Effector memory CD4-positive, alpha-beta T cell (primary cell): ENCODE measurements at regions not wholly inside any gene's neighbourhood (a gene's known extent, or its start where the extent isn't known, plus 50 kb on each side); places are given as distances from the start of the nearest gene placed in this dataset.
"Not testable (repeated sequence)": the region's sequence is repeated elsewhere in the genome, so short reads cannot be mapped to it uniquely, and the experiment has no call there.

Experiments used
- DNase-seq, 3 donors: peaks; one replicate each; pipeline ENCODE4 v3.0.0-alpha.2; 2020
- H3K27ac ChIP-seq: 2 replicates; pipeline ENCODE4 v1.7.0; 2013; ENCODE audit warnings: mild to moderate bottlenecking, low read length, moderate library complexity; ENCODE audit not compliant: insufficient read depth, poor library complexity, severe bottlenecking
- H3K27me3 ChIP-seq: replicated peaks from 2 replicates; pipeline ENCODE4 v1.7.0; 2013; ENCODE audit warnings: mild to moderate bottlenecking, low read length; ENCODE audit not compliant: insufficient read depth, control insufficient read depth, poor library complexity, severe bottlenecking
- H3K36me3 ChIP-seq: 2 replicates; pipeline ENCODE4 v1.7.0; 2013; ENCODE audit warnings: mild to moderate bottlenecking, low read length, moderate library complexity; ENCODE audit not compliant: control insufficient read depth, insufficient read depth
- H3K4me1 ChIP-seq: 2 replicates; pipeline ENCODE4 v1.7.0; 2013; ENCODE audit warnings: low read length, mild to moderate bottlenecking; ENCODE audit not compliant: control insufficient read depth, insufficient read depth, poor library complexity, severe bottlenecking
- H3K4me3 ChIP-seq: 2 replicates; pipeline ENCODE4 v1.7.0; 2013; ENCODE audit warnings: low read length, low read depth, mild to moderate bottlenecking; ENCODE audit not compliant: insufficient read depth, poor library complexity, severe bottlenecking
- H3K9me3 ChIP-seq: 2 replicates; pipeline ENCODE4 v1.7.0; 2013; ENCODE audit warnings: mild to moderate bottlenecking, low read length, moderate library complexity; ENCODE audit not compliant: control insufficient read depth

DNA sequence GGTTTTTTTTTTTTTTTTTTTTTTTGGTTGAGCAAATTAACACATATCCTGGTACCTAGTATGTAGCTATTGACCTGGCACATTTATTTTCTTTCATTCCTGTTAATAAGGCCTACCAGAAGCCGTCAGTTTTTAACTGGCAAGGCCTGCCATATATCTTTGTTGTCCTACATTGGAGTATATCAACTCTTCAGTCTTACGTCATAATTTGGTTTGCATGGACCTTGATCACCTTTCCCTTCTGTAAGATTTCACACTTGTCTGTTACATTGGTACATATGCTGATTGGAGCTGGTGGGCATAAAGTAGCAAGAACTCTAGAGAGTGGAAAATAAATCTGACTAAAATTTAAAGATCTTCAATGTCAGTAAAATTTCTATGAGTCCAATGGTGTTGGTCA lies 1658.0 kb downstream of the C4orf33 start:
- H3K27ac ChIP-seq, result no peak overlapping the region
- H3K4me1 ChIP-seq, result no peaks in the 10 kb centered on the region
- H3K4me3 ChIP-seq, result no peak overlapping the region
- no peaks in the 10 kb centered on the region for H3K9me3 ChIP-seq
- no peaks in the 10 kb centered on the region for H3K36me3 ChIP-seq
- DNase-seq, result no peak
- H3K27me3 ChIP-seq, result no peaks in the 10 kb centered on the region

DNA sequence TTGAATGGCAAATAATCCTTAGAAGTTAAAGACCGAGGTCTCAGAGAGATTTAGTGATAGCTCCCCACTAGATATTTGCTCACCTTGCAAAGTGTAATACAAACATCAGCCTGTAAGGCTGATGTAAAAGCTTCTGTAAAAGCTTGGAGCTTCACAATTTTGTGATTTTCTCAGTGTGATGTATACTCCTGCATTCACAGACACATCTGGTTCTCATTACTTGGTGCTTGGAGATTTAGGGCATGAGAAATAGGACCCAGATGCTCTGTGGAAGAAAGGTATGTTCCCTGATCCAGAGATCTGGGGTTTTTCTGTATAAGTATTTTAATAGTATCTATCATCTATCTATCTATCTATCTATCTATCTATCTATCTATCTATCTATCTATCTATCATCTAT lies 1664.3 kb downstream of the C4orf33 start:
- no peaks in the 10 kb centered on the region for H3K36me3 ChIP-seq
- no peaks in the 10 kb centered on the region for H3K27me3 ChIP-seq
- DNase-seq, result no peak
- H3K27ac ChIP-seq, result no peak overlapping the region
- H3K4me1 ChIP-seq, result no peaks in the 10 kb centered on the region
- H3K4me3 ChIP-seq, result no peak overlapping the region
- H3K9me3 ChIP-seq, result no peaks in the 10 kb centered on the region

DNA sequence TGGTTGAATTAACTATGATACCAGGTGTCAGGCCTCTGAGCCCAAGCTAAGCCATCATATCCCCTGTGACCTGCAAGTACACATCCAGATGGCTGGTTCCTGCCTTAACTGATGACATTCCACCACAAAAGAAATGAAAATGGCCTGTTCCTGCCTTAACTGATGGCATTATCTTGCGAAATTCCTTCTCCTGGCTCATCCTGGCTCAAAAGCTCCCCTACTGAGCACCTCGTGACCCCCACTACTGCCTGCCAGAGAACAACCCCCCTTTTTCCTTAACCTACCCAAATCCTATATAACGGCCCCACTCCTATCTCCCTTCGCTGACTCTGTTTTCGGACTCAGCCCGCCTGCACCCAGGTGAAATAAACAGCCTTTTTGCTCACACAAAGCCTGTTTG lies 1671.4 kb downstream of the C4orf33 start:
- H3K27me3 ChIP-seq, H3K9me3 ChIP-seq, DNase-seq, H3K4me1 ChIP-seq, H3K36me3 ChIP-seq, H3K4me3 ChIP-seq, H3K27ac ChIP-seq: not testable (repeated sequence)

DNA sequence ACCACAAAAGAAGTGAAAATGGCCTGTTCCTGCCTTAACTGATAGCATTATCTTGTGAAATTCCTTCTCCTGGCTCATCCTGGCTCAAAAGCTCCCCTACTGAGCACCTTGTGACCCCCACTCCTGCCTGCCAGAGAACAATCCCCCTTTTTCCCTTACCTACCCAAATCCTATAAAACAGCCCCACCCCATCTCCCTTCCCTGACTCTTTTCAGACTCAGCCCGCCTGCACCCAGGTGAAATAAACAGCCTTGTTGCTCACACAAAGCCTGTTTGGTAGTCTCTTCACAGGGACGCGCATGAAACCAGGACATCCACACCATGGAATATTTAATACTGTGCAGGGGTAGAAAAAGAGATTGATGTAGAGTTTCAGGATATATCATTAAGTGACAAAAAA lies 1677.0 kb downstream of the C4orf33 start:
- H3K4me1 ChIP-seq, DNase-seq, H3K36me3 ChIP-seq, H3K4me3 ChIP-seq, H3K27me3 ChIP-seq, H3K9me3 ChIP-seq, H3K27ac ChIP-seq: not testable (repeated sequence)

DNA sequence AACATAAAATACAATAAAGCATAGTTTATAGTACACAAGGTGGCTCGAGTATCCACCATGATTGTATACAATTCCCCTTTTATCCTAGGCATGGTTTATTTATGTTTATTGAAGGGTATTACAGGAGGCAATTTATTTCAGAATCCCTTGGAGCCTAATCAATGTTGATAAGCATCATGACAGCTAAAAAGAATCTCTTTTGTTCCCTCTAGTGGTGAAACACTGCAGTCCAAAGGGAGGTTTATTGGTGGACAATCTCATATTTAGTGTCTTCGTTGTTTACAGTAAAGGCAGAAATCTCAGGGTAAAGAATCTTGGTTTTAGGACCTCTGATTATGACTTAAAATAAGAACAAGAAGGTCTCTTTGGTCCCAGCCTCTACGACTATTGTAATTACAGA lies 1712.5 kb downstream of the C4orf33 start:
- no peaks in the 10 kb centered on the region for H3K36me3 ChIP-seq
- no peak for DNase-seq
- H3K4me3 ChIP-seq, result no peak overlapping the region
- H3K9me3 ChIP-seq, result peaks cover 6% of the 10 kb centered on the region
- H3K27me3 ChIP-seq, result no peaks in the 10 kb centered on the region
- no peaks in the 10 kb centered on the region for H3K4me1 ChIP-seq
- no peak overlapping the region for H3K27ac ChIP-seq

DNA sequence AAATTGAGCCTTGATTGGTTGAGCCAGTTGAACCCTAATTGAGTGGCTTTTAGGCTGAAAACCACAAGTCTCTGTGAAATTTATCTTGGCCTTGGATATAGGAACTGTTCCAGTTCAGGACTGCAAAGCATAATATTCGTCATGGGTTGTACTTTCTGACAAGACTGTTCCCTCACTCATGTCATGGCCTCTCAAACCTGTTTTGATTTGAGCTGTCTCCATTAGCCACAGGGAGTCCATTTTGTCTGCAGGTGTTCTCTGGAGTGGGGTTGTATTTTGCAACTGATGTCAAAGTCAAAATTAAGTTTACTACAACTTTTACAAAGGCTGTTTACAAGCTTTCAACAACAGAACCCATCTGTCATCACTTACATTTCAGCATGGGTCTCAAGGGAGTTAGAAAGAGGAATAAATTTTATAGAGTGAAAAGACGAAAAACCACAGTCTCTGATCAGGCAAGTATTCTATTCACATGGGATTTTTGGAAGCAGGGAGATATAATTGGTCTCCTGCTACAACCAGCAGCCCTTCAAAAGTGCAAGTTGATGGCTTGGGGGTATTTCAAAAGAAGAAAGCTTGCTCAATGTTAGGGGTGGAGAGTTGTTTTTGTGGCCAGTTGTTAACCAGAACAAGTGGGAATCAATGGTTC lies 1716.3 kb downstream of the C4orf33 start:
- no peak overlapping the region for H3K27ac ChIP-seq
- no peaks in the 10 kb centered on the region for H3K4me1 ChIP-seq
- H3K9me3 ChIP-seq, result no peaks in the 10 kb centered on the region
- no peaks in the 10 kb centered on the region for H3K36me3 ChIP-seq
- H3K4me3 ChIP-seq, result no peak overlapping the region
- DNase-seq, result no peak
- no peaks in the 10 kb centered on the region for H3K27me3 ChIP-seq

DNA sequence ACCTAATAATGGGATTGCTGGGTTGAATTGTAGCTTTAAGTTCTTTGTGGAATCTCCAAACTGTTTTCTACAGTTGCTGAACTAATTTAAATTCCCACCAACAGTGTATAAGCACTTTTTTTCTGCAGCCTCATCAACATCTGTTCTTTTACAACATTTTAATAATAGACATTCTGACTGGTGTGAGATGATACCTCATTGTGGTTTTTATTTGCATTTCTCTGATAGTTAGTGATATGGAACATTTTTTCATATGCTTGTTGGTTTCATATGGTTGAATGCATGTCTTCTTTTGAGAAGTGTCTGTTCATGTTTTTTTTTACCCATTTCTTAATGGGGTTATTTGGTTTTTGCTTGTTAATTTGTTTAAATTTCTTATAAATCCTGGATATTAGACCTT lies 1718.9 kb downstream of the C4orf33 start:
- H3K27me3 ChIP-seq, result no peaks in the 10 kb centered on the region
- H3K9me3 ChIP-seq, result no peaks in the 10 kb centered on the region
- no peak overlapping the region for H3K27ac ChIP-seq
- no peaks in the 10 kb centered on the region for H3K4me1 ChIP-seq
- H3K36me3 ChIP-seq, result no peaks in the 10 kb centered on the region
- DNase-seq, result no peak
- no peak overlapping the region for H3K4me3 ChIP-seq

DNA sequence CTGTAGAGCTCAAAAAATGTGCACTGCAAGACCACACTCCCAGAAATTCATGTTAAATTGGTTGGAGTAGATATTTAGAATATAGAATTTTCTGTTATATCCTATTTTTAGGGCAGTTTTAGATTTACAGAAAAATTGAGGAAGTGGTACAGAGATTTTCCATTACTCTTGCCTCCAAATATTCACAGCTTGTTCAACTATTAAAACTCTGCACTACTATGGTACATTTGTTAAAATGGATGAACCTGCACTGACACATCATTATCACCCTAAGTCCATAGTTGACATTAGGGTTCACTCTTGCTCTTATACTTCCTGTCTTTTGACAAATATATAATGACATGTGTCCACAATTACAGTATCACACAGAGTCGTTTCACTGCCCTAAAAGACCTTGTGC lies 1724.5 kb downstream of the C4orf33 start:
- DNase-seq, result no peak
- Histone ChIP-seq H3K36me3 (no peaks in the 10 kb centered on the region), H3K27me3 (no peaks in the 10 kb centered on the region), H3K9me3 (no peaks in the 10 kb centered on the region), H3K4me1 (no peaks in the 10 kb centered on the region), H3K27ac (no peak overlapping the region), H3K4me3 (no peak overlapping the region)

DNA sequence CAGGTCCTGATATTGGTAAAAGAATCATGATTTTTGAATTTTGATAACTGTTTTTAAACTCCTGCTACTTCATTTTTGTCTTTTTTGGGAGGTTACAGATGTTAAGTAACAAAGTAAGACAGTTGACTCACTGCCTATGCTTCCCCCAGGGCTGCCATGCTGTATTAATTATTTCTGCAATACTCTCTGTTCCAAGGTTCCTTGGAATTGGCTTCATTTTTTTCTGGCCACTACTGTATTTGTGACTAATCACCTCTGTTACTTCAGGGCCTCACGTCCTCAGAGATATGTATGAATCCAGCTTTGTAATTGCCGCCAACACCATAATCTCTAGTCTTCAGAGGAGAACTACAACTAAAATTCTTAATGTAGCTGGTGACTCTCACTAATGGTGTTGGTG lies 1729.3 kb downstream of the C4orf33 start:
- H3K27me3 ChIP-seq, result no peaks in the 10 kb centered on the region
- H3K36me3 ChIP-seq, result no peaks in the 10 kb centered on the region
- H3K4me3 ChIP-seq, result no peak overlapping the region
- H3K27ac ChIP-seq, result no peak overlapping the region
- no peak for DNase-seq
- H3K9me3 ChIP-seq, result no peaks in the 10 kb centered on the region
- H3K4me1 ChIP-seq, result no peaks in the 10 kb centered on the region

DNA sequence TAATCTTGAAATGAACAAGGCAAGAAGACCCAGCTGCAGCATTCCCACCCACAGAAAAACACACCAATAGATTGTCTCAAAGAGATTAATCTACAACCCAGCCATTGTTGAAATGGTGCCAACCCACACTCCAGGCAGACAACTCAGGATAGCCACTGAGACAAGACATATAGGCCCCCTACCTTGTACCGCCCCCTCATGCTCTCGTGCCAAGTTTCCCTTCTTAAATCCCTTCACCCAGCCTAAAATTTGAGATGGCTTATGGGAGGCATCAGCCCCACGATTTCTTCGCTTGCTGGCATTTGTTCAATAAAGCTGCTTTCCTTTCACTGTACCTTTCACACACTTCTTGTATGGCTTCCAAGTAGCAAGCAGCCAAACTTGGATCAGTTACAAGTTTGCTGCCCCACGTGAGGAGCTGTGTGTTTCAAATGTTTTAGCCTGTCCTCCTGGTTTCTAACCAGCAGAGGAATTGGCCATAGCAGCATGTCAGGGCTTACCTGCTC lies 1754.1 kb downstream of the C4orf33 start:
- Histone ChIP-seq H3K36me3 (no peaks in the 10 kb centered on the region), H3K4me3 (no peak overlapping the region), H3K4me1 (no peaks in the 10 kb centered on the region), H3K9me3 (no peaks in the 10 kb centered on the region), H3K27me3 (no peaks in the 10 kb centered on the region), H3K27ac (no peak overlapping the region)
- no peak for DNase-seq
